Forelimb muscle (tissue), 1 donor: ENCODE measurements at regions not wholly inside any gene's neighbourhood (a gene's known extent, or its start where the extent isn't known, plus 50 kb on each side); places are given as distances from the start of the nearest gene placed in this dataset.

Experiments
- DNase-seq: peaks from one replicate; pipeline ENCODE4 v3.0.0-alpha.2; 2013; ENCODE audit warnings: low read depth

- DNase-seq, result no peak
These were observed 102.8 kb upstream of the PCDH18 start for GRCh38 chr4:137635108-137635507.

- no peak for DNase-seq
These were observed 100.5 kb upstream of the PCDH18 start for GRCh38 chr4:137632842-137633241.

- DNase-seq, result no peak
These were observed 99.3 kb upstream of the PCDH18 start for GRCh38 chr4:137631605-137632004.

DNA sequence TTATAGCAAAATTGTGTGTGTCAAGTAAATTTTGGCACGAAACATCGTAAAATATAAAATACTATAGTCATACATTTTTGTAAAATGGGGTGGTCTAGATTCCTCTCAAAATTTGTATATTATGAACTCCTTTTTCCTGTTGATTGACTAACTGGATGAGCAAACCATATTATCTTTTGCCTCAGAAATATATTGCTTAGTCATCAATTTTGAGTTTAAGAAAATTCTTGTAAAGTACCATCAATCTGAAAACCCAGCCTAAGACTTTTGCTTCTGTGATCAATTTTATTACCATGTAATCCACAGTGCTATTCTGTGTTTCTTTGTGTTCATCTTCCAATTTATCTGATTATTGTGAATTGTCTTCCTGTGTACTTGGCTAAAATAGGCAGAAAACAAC, 98.0 kb upstream of the PCDH18 start:
- no peak for DNase-seq

GRCh38 chr4:137627739-137628460, 95.6 kb upstream of the PCDH18 start:
- no peak for DNase-seq

- DNase-seq, result no peak
These were observed 94.8 kb upstream of the PCDH18 start for GRCh38 chr4:137626942-137627738.

DNA sequence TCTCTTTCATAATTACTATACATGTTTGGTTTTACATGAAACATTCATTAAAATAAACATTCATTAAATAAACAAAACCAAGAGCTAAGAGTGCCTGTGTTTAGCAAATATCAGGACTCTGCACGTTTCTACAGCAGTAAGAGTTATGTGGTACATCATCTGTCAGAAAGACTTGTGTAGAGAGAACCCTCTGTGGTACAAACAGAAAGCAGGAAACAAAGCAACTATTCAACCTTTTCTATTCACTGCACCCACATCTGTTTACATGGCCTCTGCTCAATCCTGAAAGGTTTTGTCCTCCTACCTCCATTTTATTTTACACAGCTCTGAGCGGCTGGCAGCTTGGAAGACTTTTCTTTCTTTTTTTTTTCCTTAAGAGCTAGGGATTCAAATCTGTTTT, 90.7 kb upstream of the PCDH18 start:
- DNase-seq, result no peak

DNA sequence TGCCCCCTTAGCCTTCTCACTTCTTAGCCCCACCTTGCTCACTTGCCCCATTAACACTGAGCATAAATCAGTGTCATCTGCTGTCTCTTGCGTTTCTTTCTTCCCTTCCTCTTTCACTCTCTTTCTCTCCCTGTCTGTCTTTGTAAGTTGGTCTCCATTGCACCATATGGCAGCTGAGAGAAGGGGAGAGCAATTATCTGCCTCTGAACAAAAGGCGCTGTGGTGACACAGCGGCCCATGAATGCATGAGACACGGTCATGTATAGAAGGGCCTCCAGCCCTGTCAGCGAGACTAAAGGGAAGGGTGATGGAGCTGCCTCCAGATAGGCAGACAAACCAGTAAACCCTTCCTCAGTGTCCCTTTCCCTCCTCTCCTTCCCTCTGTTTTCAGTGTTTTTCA, 88.8 kb upstream of the PCDH18 start:
- DNase-seq, result no peak

GRCh38 chr4:137614491-137614890, 82.2 kb upstream of the PCDH18 start:
- no peak for DNase-seq

GRCh38 chr4:137611998-137612700, 79.9 kb upstream of the PCDH18 start:
- DNase-seq, result no peak

DNA sequence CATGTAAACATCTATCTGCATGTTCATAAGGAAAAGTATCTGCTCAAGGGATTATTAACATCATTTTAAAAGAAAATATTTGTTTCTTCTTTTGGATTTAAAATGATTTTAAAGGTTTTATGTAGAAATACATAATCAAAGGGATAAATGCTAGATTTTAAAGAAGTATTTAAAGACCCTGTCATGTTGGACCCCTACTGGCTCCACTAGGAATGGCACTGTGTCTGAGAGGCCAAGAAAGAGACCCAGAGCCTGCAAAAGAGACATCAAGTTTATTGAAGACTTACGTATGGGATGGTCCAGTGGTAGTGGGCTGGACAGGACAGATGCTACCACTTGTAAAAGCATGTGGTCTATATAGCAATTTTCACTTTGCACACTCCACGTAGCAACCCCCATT, 78.7 kb upstream of the PCDH18 start:
- DNase-seq, result no peak

- DNase-seq, result no peak
These were observed 77.6 kb upstream of the PCDH18 start for GRCh38 chr4:137609718-137610430.

- no peak for DNase-seq
These were observed 75.8 kb upstream of the PCDH18 start for GRCh38 chr4:137608085-137608484.

- DNase-seq, result no peak
These were observed 70.1 kb upstream of the PCDH18 start for GRCh38 chr4:137602436-137602835.

DNA sequence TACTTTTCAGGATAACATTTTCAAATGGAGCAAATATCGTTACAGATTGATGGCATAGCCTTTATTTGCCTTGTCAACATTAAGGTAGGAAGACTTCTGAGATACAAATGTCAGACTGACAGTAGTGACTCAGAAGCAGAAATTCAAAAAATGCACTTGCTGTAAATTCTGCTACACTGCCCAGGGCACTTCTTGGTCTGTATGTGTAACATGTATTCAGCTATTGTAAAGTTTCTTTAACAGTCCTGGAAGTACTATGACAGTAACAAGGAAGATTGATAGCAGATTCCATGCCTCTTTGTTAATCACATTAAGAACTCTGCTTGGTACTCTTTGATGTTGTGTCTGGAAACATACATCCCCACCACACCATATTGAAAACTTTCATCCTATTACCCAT, 69.6 kb upstream of the PCDH18 start:
- DNase-seq, result no peak

GRCh38 chr4:137599734-137600133, 67.4 kb upstream of the PCDH18 start:
- DNase-seq, result no peak

DNA sequence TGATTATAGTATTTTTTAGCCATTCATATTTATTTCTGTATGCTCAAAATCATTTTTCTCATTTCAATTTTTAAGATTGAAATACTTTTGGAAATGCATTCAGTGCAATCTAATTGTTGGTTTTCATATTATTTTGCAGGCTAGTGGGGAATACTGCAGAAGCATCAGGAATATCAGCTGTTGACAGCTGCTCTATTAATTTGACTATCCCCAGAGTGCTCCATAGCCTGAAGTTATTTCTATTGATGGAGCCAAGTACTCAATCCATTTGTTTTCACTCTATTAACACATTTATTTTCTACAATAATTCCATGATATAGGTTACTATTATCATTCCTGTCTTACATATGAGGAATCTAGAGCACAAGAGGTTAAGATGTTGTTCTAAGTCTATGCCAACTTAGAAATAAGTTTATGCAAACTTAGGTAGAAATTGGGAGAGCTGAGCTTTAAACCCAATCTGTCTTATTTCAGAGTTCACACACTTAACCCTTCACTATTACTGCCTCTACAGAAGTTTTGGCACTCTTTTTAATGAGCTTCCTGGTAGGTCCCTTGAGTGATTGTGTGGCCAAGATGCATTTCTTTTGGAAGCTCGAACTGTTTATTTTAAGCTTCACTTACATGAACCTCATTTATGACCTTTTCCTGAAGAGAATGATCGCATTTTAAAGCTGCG, 65.6 kb upstream of the PCDH18 start:
- DNase-seq, result no peak

- DNase-seq, result no peak
These were observed 55.5 kb upstream of the PCDH18 start for GRCh38 chr4:137587796-137588195.

DNA sequence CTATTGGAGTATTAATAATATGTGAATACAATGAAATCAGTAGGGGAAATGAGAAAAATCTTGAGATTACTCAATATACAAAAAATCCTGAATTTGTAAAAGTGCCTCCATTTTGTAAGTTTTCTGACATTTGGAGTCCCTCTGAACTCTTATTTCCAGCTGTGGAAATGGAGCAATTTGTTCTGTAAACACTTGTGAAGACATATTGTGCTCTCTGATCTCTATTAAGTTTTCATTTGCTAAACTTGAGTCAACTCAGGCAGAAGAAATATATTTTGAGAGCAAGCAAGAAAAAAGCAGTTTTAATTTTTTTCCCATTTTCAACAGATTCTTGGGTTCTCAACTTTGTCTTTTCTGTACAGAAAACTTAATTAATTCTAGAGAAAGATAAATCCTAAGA, 51.4 kb upstream of the PCDH18 start:
- DNase-seq, result no peak
